GM23248 (cell line): ENCODE measurements at regions not wholly inside any gene's neighbourhood (a gene's known extent, or its start where the extent isn't known, plus 50 kb on each side); places are given as distances from the start of the nearest gene placed in this dataset.

Experiments
- EZH2 ChIP-seq: fragments of 200-600 bp; sonication (generic); IDR thresholded peaks from 2 replicates; pipeline ENCODE4 v1.6.1; 2018; ENCODE audit warnings: antibody characterized with exemption, mild to moderate bottlenecking; ENCODE audit not compliant: insufficient read depth, poor library complexity, severe bottlenecking
- EZH2phosphoT487 ChIP-seq: fragments of 200-600 bp; sonication (generic); IDR thresholded peaks from 2 replicates; pipeline ENCODE4 v1.6.1; 2018; ENCODE audit warnings: antibody characterized with exemption, moderate library complexity, mild to moderate bottlenecking, low read depth; ENCODE audit not compliant: insufficient read depth

DNA sequence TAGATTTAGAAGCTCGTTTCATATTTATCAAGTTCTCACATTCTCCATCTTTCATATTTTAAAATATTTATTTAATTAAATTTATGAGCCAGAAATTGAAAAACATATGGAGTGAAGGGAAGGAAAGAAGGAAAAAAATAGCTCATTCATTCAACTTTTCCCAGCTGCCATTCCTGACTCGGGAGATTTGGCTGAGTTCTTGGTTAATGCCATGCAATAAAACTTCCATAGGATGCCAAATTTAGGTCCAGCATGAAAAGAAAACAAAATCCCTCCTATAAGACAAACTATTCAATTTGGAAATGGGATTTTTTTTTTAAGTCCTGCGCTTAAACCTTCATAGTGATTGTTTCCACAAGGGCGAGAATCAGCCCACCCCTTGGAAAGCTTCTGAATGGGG, 426.1 kb upstream of the TNP1 start:
- TF ChIP-seq EZH2phosphoT487 (no peak), EZH2 (no peak)
